ENCODE measurements at regions not wholly inside any gene's neighbourhood (a gene's known extent, or its start where the extent isn't known, plus 50 kb on each side); places are given as distances from the start of the nearest gene placed in this dataset.

GRCh38 chr3:24812116-24812515 lies 317.5 kb upstream of the THRB start:
- Mint-ChIP-seq H3K27ac (no peak overlapping the region), H3K9me3 (peaks cover 2% of the 10 kb centered on the region), H3K27me3 (no peaks in the 10 kb centered on the region), H3K36me3 (ENCODE audit: low read depth) (no peaks in the 10 kb centered on the region), H3K4me1 (ENCODE audit: low read depth) (no peaks in the 10 kb centered on the region), H3K4me3 (no peak overlapping the region)
- no peak for ATAC-seq
- POLR2A ChIA-PET, result no interaction called here
- no peak for DNase-seq
- CTCF ChIA-PET, result no interaction called here
- no peak for TF ChIP-seq CTCF (IDR thresholded peaks at IDR 0.05)
- intact Hi-C loops (cut with micrococcal nuclease), result no loop called here

- no peak for ATAC-seq
- no peak for DNase-seq
- Mint-ChIP-seq H3K4me1 (ENCODE audit: low read depth) (no peaks in the 10 kb centered on the region), H3K27me3 (no peaks in the 10 kb centered on the region), H3K9me3 (no peaks in the 10 kb centered on the region), H3K36me3 (ENCODE audit: low read depth) (no peaks in the 10 kb centered on the region), H3K4me3 (no peak overlapping the region), H3K27ac (no peak overlapping the region)
- intact Hi-C loops (cut with micrococcal nuclease), result no loop called here
- CTCF ChIA-PET, result no interaction called here
- POLR2A ChIA-PET, result no interaction called here
- no peak for TF ChIP-seq CTCF (IDR thresholded peaks at IDR 0.05)
Measured at GRCh38 chr3:24818055-24818454, 323.4 kb upstream of the THRB start.

GRCh38 chr3:24828011-24828410 lies 333.4 kb upstream of the THRB start:
- CTCF ChIA-PET, result no interaction called here
- Mint-ChIP-seq H3K9me3 (no peaks in the 10 kb centered on the region), H3K27me3 (peaks cover 34% of the 10 kb centered on the region), H3K36me3 (ENCODE audit: low read depth) (no peaks in the 10 kb centered on the region), H3K4me3 (no peak overlapping the region), H3K4me1 (ENCODE audit: low read depth) (no peaks in the 10 kb centered on the region), H3K27ac (no peak overlapping the region)
- intact Hi-C loops (cut with micrococcal nuclease), result no loop called here
- no peak for ATAC-seq
- POLR2A ChIA-PET, result no interaction called here
- no peak for TF ChIP-seq CTCF (IDR thresholded peaks at IDR 0.05)
- DNase-seq, result no peak

- H3K27ac Mint-ChIP-seq, result no peak overlapping the region
- POLR2A ChIA-PET, result no interaction called here
- H3K4me1 Mint-ChIP-seq (ENCODE audit: low read depth), result no peaks in the 10 kb centered on the region
- no peak overlapping the region for H3K4me3 Mint-ChIP-seq
- TF ChIP-seq CTCF (IDR thresholded peaks at IDR 0.05), result no peak
- no peaks in the 10 kb centered on the region for H3K9me3 Mint-ChIP-seq
- CTCF ChIA-PET, result no interaction called here
- DNase-seq (no peak), ATAC-seq (no peak)
- H3K27me3 Mint-ChIP-seq, result peaks cover 34% of the 10 kb centered on the region
- no peaks in the 10 kb centered on the region for H3K36me3 Mint-ChIP-seq (ENCODE audit: low read depth)
- intact Hi-C loops (cut with micrococcal nuclease), result no loop called here
Measured at GRCh38 chr3:24828551-24828950, 333.9 kb upstream of the THRB start.

- no peaks in the 10 kb centered on the region for H3K36me3 Mint-ChIP-seq (ENCODE audit: low read depth)
- no peak overlapping the region for H3K4me3 Mint-ChIP-seq
- ChIA-PET CTCF (no interaction called here), POLR2A (no interaction called here)
- no peak for TF ChIP-seq CTCF (IDR thresholded peaks at IDR 0.05)
- H3K27me3 Mint-ChIP-seq, result peaks cover 34% of the 10 kb centered on the region
- no peak for ATAC-seq
- H3K9me3 Mint-ChIP-seq, result no peaks in the 10 kb centered on the region
- no peak overlapping the region for H3K27ac Mint-ChIP-seq
- no peak for DNase-seq
- intact Hi-C loops (cut with micrococcal nuclease), result no loop called here
- no peaks in the 10 kb centered on the region for H3K4me1 Mint-ChIP-seq (ENCODE audit: low read depth)
Measured at GRCh38 chr3:24829011-24829581, 334.4 kb upstream of the THRB start.

Data from activated CD8-positive, alpha-beta T cell treated with anti-CD3 and anti-CD28 coated beads for 36 hours (primary cell).